HT-29 (cell line): ENCODE measurements at regions not wholly inside any gene's neighbourhood (a gene's known extent, or its start where the extent isn't known, plus 50 kb on each side); places are given as distances from the start of the nearest gene placed in this dataset.
"Not testable (repeated sequence)": the region's sequence is repeated elsewhere in the genome, so short reads cannot be mapped to it uniquely, and the experiment has no call there.

Experiments used
- DNase-seq: peaks from one replicate; pipeline ENCODE4 v3.0.0-alpha.2; 2015; ENCODE audit warnings: low spot score

- no peak for DNase-seq
Observed at GRCh38 chr2:47295131-47295980, 73.8 kb upstream of the EPCAM start.

- DNase-seq = no peak
Observed at GRCh38 chr2:47293976-47294375, 75.1 kb upstream of the EPCAM start.

DNA sequence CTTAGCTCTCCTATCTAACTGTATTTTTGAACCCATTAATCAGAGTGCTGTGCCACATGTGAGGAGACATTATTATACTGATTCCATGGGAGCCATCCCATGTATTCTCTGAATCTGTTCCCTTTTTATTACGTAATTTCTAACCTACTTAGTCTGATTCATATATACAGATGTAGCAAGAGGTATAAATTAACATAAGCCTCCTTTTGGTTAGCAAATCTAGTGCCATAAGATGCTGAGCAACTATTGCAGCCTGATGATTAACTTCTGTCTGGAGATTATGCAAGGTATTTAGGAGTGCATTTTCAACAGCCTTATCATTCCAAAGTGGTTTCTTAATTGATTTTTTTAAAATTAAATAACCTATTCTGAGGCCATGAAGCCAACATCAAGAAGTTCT, 80.2 kb upstream of the EPCAM start:
- no peak for DNase-seq

DNA sequence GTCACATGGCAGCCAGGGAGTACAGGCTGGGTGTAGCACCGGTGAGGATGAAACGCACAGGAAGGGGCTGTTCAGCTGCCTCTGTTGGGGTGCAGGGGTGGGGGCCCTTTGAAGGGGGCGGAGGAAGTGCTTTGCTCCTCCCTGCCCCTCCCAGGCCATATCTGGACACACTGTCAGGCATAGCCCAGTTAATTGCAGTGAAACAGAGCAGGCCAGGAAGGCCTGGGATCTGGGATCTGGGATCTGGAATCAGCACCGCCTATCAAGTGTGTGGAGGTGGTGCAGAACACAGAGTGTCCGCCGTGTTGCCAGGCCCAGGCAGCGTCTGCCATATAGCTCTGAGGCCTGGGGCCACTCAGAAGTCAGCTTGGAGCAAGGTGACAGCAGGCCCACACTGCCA, 85.5 kb upstream of the EPCAM start:
- peak; percentile 39 for DNase-seq

GRCh38 chr2:47282621-47283272, 86.4 kb upstream of the EPCAM start:
- peak; percentile 52 for DNase-seq

GRCh38 chr2:47279525-47279924, 89.6 kb upstream of the EPCAM start:
- not testable (repeated sequence) for DNase-seq

DNA sequence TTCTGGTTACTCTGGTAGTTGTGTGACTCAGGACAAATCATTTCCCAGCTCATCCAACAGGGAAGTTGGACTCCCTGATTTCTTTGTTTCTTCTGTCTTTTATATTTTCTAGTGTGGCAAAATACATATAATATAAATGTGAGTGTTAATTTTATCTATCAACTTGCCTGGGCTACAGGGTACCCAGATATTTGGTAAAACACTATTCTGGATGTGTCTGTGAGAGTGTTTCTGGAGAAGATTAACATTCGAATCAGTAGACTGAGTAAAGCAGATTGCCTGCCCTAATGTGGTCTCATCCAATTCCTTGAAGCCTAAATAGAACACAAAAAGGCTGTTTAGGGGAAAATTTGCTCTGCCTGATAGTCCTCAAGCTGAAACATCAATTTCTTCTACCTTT, 91.1 kb upstream of the EPCAM start:
- DNase-seq = no peak

- no peak for DNase-seq
Observed at GRCh38 chr2:47277187-47277586, 91.9 kb upstream of the EPCAM start.

GRCh38 chr2:47276061-47276460, 93.0 kb upstream of the EPCAM start:
- DNase-seq = no peak

GRCh38 chr2:47274054-47274782, 94.9 kb upstream of the EPCAM start:
- DNase-seq = no peak

DNA sequence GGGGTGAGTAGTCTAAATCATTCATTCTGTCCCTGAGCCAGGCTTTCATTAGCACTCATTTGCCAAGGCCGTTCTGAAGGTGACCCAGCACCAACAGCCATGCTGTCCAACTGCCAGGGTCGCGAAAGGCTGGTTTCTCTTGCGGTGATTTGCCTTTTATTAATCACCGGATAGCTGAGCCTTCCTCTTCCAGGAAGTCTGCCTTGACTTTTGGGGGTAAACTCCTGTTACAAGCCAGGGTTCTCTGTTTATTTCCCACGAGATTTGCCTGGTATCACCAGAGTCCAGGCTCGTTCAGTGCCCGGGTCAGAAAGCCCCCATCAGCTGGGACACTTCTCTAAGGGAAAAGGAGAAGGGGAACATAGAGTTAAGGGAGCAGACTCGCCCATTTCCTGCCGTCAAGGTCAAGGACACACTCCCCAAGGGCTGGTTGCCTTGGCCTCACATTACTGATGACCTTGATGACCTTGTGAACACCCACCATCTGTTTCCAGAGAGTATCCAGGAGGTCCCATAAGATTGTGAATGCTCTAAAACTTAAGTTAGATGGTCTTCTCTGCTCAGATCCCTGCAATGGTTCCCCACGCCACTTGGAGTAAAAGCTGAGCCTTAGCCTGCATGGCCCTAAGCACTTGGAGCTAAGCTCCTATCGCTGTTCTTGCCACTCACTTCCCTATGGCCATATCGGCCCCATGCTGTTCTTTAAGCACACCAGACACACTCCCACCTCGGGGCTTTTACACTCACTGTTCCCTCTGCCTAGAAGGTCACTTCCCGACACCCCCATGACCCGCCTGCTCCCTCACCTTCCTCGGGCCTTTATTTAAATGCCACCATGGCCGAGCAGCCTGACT, 96.0 kb upstream of the EPCAM start:
- DNase-seq = no peak

- DNase-seq = peak; percentile 73
Observed at GRCh38 chr2:47272031-47272864, 95.9 kb upstream of the CALM2 start.

- DNase-seq = peak; percentile 56
Observed at GRCh38 chr2:47271054-47272000, 95.0 kb upstream of the CALM2 start.

DNA sequence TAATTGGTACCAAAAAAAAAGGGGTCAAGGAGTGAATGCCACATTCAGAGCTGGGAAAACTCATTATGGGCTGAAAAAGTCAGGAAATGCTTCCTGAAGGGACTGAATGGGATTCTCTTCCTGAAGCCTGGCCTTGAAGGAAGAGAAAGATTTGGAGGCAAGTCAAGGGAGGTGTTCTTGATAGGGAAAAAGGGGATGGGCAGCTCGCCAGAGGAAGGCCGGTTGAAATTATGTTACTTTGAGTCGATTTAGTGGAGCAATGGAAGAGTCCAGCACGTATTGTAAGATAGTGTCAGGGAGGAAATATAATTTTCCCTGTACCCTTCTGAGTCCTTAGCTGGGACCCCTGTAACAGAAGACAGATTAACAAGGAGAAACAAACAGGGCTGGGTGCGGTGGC, 94.1 kb upstream of the CALM2 start:
- no peak for DNase-seq

DNA sequence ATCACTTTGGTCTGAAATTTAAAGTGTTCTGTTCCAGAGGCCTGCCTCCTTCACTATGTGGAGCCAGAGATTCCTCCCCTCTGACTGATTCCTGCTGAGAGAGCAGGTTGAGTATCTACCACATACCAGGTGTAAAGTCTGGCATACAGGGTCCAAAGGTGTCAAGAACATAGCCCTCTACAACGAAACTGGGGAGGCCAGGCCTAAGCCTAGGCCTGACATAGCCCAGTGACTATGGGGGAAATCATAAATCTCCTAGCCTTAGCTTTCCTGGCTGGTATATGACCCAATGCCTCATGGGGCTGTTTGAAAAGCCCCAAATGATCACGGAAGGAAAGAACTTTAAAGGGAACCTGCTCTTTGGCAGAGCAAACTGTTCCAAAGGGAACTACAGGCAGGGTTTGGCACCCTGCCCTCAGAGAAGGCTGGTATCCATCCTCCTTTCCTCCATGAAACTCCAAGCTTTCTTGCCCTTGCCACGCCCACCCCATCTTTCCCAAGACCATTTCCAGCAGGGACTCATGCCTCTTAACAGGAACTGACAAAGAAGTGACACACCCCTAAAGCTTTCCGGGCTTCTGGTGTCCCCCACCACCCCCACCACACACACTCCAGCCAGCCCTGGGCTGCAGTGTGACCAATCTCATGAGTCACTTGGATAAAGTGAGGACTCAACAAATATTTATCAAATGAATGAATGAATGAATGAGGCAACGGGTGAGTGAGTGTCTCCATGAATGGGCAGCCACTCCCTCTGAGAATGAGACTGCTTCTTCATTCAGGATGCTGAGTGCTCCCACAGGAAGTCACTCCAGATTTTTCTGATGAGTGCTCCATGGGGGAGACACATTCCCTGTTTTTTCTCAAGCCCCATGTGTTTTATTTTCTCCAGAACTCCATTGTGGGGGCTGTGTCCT, 93.3 kb upstream of the CALM2 start:
- peak; percentile 40 for DNase-seq

DNA sequence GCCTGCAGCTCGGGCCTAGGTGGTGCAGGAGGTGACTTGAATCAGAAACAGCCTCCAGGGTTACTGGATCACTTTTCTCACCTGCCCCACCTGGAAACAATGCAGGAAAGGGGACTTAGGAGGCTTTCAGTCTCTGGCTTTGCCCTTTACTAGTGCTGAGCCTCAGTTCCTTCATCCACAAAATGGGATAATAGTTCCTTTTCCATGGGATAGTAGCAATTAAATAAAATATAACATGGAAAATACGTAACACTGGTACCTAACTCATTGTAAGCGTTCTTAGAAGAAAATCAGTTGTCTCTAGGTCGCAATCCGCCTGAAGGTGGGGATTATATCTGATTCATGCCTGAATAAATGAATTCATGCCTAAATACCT, 91.4 kb upstream of the CALM2 start:
- no peak for DNase-seq

DNA sequence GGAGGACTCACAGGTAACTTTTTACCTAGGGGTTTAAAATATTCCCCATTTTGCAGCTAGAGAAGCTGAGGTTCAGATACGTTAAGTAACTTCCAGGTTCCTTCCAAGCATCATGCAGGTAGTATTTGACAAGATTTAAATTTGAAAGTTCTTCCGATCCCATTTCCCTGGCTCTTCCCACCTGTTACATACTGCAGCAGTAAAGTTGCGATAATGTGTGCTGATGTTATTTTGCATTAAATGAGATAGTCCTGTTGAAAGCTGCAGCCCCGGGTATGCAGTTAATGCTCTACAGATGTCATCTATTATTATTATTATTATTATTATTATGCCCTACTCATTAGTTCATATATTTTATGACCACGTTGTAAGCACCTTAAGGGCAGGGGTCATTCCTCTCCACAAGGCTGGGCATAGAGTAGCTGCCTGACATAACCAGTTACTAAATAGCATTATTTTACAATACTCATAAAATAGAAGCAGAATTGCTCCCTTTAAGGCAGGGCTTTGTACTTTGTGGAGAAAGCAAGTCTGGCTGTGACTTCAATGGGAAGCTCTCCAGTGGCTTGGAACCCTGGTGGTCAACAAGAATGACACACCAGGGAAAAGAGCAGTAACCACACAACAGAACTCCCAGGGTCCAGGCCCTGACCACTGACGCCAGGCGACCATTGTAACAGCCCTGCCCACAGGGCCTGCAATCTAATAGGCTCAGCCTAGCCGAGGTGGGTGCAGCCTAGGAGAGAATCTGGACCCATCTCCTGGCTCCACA, 90.8 kb upstream of the CALM2 start:
- DNase-seq = no peak
